HL-60 (cell line): ENCODE measurements at regions not wholly inside any gene's neighbourhood (a gene's known extent, or its start where the extent isn't known, plus 50 kb on each side); places are given as distances from the start of the nearest gene placed in this dataset.

Experiments
- CTCF ChIP-seq: IDR thresholded peaks from one replicate; pipeline ENCODE4 v1.5.1; 2011; ENCODE audit warnings: low read length, control low read depth, inconsistent platforms; ENCODE audit not compliant: insufficient read depth
- POLR2AphosphoS5 ChIP-seq: IDR thresholded peaks from 2 replicates; pipeline ENCODE4 v1.6.1; 2012; ENCODE audit warnings: low read depth
- REST ChIP-seq: IDR thresholded peaks from 2 replicates; pipeline ENCODE4 v1.6.1; 2012; ENCODE audit warnings: low read depth; ENCODE audit not compliant: insufficient replicate concordance
- SPI1 ChIP-seq: IDR thresholded peaks from 2 replicates; pipeline ENCODE4 v1.6.1; 2012; ENCODE audit warnings: low read depth, mild to moderate bottlenecking, borderline replicate concordance

- TF ChIP-seq CTCF (no peak), POLR2AphosphoS5 (no peak), SPI1 (no peak), REST (no peak)
Observed at GRCh38 chr12:47509398-47509851, 196.4 kb downstream of the RPAP3 start.
